Superior temporal gyrus (tissue), 1 donor: ENCODE measurements at regions not wholly inside any gene's neighbourhood (a gene's known extent, or its start where the extent isn't known, plus 50 kb on each side); places are given as distances from the start of the nearest gene placed in this dataset.
"Not testable (repeated sequence)": the region's sequence is repeated elsewhere in the genome, so short reads cannot be mapped to it uniquely, and the experiment has no call there.

Source experiments
- DNase-seq: peaks from one replicate; pipeline ENCODE4 v3.0.0-alpha.2; 2016; ENCODE audit errors: extremely low spot score

DNA sequence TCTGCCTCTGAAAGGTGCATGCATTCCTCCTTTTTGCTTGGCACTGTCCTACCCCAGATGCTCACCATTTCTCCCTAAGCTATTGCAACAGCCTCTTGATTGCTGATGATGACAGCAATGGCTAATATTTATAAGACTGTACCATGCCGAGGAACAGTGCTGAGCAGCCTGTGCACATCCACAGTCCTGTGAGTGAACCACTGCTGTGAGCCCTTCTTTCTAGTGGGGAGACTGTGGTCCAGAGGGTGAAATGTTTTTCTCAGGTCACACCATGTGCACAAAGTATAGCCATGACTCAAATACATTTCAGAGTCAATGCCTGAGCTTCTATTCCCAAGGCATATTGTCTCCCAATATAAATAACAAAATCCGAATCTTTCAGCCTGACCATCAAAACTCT lies 231.2 kb upstream of the LRTM1 start:
- no peak for DNase-seq

DNA sequence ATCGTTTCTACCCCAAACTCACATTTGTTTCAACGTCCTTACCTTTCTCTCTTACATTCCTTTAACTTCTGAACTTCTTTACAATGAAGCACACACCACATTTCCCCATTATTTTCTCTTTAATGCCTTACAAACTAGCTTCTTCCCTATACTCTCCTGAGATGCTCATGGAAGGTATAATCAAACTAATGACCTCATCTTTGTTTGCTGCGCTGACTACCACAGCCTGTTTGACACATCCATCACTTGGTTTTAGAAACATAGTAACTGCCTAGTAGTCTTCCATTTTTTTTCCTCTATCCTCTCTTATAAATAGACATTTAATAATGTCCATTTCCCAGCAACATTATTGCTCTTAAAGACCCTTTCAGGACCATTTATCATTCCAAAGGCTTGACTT lies 230.5 kb upstream of the LRTM1 start:
- no peak for DNase-seq

DNA sequence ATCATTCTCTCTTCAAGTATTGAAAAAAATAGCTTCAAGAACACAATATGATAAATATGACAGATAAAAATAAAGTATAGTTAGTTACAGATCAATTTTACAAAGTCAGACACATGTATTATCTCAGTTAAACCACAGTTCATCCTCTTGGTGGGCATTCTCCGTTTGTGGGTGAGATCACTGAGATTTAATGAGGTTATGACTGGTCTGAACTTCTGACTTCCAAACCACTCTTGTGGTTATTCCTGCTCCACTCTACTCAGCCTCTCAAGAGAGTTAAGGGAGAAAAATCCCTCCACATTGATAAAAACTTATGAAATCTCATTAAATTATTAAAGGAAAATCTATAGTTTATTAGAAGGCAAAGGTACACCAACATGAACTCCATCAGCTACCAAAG lies 229.9 kb upstream of the LRTM1 start:
- no peak for DNase-seq

DNA sequence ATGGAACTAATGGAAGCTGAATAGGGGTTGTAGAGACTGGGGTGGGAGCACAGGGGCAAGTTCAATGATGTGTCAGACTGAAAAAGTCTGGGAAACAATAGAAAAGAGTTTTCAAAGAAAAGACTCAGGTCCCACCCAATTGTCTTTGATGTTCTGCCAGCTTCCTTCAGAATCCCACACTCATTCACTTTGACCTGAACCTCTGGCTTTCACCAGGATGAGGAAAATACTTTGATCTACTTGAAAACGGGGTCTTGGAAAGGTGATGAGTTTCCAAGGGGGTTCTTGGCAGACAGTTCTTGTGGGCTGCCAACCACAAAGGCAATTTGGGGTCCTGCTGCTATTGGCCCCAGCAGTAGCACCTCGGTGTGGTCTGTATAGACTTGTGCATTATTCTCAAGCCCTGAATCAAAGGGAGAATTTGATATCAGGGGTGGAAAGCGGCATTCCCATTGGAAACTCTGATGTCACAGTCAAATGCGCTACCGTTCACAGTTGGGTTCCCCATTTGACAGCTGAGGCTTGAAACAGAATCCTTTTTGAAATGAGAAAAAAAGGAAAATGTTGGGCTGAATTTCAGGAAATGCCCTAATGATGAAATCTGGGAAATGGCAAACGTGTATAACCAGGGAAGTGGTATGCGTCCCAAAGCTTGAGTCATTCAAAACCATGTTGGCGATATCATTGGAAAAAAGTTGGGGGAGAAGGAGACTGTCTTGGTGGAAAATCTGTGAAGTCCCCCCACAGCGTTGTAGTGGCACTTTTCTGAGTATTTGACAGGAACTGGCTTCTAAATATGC lies 229.2 kb upstream of the LRTM1 start:
- DNase-seq = no peak

DNA sequence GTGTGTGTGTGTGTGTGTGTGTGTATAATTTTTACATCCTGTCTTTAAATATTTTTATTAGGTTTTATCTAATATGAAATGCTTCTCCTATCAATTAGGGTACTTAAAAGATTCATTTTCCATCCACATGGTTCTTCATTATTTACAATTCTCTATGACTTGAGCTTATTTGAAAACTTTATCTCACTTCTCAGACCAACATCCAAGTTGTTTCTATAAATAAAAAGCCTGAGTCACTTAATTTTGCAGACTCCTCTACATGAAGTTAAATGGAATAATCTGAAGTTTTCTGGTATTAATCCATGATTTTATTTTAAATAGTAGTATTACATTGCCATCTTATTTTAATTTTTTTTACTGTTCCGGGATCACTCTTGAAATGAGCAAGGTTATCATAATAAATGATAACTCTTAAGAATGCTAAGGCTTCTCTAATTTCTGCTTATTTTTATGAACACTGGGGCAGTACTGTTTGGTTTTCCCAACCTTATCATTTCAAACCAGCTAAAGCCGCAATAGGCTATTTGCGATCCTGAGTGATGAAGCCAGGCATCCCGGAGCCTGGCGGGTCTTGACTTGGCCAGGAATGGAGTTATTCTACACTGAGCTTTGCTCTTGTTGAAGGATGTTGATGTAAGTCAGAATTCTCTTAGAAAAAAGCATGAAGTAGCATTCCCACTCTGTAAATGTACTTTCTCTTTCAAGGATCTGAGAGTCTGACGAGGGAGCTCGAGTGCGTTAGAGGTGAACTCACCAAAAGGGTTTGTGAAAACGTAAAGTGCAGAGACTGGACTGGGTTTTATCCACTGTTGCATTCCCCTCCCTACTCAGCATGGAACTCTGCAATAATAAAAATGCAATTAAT lies 220.2 kb upstream of the LRTM1 start:
- no peak for DNase-seq

DNA sequence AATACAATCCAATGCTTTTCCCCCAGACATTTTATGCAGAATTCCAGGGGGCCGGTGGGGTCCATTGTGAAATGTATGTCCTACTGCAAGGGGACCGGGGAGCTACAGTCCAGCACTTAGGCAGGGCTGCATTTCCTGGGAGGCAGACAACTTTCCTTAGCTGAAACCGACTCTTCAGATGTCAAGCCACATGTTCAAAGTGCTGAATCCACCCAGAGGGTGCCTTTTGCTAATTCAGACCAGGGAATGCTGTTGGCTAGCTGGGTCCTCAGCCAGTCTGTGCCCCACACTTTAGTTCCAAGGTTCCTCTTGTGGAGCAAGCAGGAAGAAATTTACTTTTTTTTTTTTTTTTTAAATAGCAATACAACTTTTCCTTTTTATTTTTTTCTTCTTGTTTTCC lies 219.5 kb upstream of the LRTM1 start:
- no peak for DNase-seq

DNA sequence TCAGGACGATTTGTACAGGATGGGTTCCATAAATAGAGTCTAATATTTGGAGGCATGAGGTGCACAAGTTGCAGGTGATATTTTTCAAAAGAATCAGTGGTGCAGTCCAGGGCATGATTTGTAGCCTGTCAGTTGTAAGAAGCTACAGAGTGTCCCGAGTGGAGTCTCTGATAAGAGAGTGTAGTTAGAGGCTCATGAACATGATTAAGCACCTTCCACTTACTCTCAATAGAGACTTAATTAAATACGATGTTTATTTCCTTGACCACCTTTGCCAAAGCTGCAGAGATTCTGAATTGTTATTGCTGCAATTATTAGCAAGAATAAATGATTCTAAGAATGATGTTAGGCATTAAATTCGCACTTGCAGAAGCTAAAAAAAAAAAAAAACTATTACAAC lies 218.4 kb upstream of the LRTM1 start:
- DNase-seq = no peak

DNA sequence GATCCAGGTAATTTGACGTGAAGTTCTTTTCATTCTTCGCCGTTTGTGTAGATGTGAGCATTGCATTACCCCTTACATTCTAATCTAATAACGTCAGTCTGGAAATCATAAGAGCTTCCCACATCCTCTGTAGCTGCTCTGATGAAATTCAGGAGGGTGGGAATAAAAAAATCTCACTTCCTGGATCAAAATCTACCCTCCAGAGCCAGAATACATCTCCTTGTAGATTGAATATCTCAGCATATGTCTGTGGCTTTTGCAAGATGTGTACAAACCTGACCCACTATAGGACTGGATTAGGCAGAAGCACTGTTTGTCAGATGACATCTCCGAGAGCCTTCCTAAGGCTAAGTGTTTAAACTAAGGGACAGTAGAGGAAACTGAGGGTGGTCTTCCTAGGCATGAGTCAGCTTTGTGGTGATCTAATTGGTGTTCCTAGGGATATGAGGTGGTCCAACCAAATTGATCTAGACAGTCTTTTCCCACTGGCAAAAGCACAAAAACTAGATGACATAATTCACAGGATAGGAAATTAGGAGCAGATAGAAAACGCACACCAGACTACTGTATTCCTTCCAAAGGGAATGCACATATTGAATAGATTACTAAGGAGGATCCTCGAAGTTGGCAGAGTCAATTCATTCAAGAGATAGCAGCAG lies 216.3 kb upstream of the LRTM1 start:
- no peak for DNase-seq

DNA sequence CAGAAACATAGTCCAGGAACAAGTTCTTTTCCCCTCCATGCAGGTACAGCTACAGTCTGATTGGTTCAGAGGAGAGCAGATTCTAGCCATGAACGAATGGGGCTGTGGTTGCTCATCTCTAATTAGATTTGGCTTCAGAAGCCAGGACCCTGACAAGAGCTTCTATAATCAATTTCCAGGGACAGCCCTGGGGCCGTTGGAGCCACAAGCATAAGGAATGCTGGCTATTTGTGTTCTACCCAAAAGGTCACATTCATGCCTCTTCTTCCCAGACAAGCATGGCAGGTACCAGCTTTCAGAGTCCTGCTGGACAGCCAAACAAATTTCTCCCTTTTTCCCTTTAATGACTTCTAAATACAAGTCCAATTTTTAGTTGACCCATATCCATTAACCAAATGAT lies 215.5 kb upstream of the LRTM1 start:
- DNase-seq = no peak

DNA sequence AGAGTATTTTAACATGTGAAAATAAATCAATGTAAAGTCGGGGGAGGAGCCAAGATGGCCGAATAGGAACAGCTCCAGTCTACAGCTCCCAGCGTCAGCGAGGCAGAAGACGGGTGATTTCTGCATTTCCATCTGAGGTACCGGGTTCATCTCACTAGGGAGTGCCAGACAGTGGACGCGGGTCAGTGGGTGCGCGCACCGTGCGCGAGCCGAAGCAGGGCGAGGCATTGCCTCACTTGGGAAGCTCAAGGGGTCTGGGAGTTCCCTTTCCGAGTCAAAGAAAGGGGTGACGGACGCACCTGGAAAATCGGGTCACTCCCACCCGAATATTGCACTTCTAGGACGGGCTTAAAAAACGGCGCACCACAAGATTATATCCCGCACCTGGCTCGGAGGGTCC lies 208.4 kb upstream of the LRTM1 start:
- not testable (repeated sequence) for DNase-seq

DNA sequence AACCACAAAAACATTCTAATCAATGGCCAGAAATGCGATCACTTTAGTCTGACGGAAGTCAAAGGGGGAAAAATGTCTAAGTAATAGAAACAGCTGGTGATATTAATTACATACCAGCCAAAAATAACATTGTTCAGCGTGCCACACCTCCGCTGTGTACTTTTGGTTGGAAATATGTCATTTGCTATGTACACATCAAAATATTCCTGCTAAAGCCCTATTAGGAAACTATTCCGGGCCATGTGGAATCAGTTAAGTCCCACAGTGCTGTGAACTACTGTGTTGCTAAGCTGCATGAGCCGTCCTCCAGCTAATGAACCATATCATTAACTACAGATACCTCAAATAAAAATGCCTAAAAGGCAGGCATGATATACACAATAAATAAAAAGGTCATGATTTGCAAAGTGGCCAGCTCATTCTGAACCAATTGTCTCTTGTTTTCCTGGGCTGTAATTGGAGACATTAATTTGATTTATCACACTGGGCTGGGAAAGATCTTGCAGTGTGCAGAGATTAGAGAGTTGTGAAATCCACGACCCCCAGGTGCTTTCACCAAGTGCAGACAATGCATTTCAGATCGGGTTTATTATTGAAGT lies 200.5 kb upstream of the LRTM1 start:
- no peak for DNase-seq

DNA sequence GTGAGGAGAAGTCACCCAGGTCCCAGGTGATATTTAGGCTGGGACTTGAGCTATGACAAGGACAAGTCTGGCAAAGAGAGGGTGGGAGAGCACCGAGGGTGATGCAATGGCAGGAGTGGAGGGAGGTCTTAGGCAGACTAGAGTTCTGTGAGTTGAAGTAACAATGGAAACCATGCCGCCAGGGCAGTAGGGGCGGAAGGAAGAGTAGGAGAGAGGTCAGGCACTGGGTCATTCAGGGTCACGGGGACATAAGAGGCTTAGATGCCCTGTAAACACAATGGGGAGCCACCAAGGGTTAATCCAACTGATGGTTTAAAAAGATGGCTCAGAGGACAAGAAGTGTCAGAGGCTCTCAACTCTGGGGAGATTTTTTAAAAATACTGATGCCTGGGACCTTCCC lies 199.7 kb upstream of the LRTM1 start:
- DNase-seq = no peak

DNA sequence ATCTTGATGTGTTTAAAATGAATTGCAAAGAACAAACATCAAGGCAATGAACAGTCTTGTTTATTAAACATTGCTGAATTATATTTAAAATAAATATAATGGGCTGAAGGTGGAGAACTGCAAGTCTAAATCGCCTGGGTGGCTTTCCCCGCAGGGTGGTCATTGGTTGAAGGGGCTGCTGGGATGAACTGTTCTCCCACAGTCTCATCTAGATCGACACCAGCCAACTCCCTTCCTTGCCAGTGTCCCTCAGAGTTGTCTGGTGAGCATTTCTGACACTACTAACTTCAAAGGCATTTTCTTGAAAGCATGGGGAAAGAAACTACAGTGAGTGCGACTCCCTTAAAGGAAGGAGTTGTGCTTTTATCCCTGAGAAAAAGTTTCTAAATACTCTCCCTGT lies 196.5 kb upstream of the LRTM1 start:
- DNase-seq = no peak
